ENCODE measurements at regions not wholly inside any gene's neighbourhood (a gene's known extent, or its start where the extent isn't known, plus 50 kb on each side); places are given as distances from the start of the nearest gene placed in this dataset.

DNA sequence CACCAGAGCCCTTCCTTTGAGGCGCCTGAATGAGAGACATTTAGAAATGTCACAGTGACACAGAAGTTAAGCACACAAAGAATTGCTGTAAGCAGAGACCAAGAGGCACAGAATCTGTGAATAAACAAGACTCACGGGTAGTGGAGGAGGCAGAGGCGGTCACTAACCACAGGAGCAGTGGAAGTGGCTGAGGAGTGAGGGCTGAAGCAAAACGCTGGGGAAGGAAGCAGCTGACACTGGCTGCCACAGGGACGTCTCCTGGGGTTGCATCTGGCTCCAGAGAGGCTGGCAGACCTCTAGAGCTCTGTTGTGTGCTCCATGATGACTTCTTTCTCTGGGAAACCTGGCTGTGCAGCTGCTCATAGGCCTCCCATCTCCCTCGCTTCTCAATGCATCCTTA, 65.0 kb upstream of the SLC2A12 start:
- DNase-seq (ENCODE audit: low spot score): no peak
- Mint-ChIP-seq H3K4me3 (no peak overlapping the region), H3K27ac (no peak overlapping the region), H3K36me3 (no peaks in the 10 kb centered on the region), H3K9me3 (peaks cover 10% of the 10 kb centered on the region), H3K4me1 (no peaks in the 10 kb centered on the region), H3K27me3 (ENCODE audit: low read depth) (peaks cover 9% of the 10 kb centered on the region; the same call in 1 of the 2 replicates)
- TF ChIP-seq GABPB1 (CRISPR knock-in tag; IDR thresholded peaks at IDR 0.05) (no peak), FOXP1 (CRISPR knock-in tag; IDR thresholded peaks at IDR 0.05; ENCODE audit: borderline replicate concordance) (no peak), JAZF1 (CRISPR knock-in tag; IDR thresholded peaks at IDR 0.05) (no peak), ETV6 (CRISPR knock-in tag; IDR thresholded peaks at IDR 0.05) (no peak), ZNF396 (CRISPR knock-in tag; IDR thresholded peaks at IDR 0.05; ENCODE audit: borderline replicate concordance) (no peak), NR1H2 (CRISPR knock-in tag; IDR thresholded peaks at IDR 0.05) (no peak), GTF2I (CRISPR knock-in tag; conservative IDR thresholded peaks at IDR 0.05) (no peak), NFYB (CRISPR knock-in tag; conservative IDR thresholded peaks at IDR 0.05; ENCODE audit: low read depth) (no peak), ESRRA (CRISPR knock-in tag; IDR thresholded peaks at IDR 0.05; ENCODE audit: borderline replicate concordance) (no peak), NR3C1 (CRISPR knock-in tag; conservative IDR thresholded peaks at IDR 0.05; ENCODE audit: low read depth) (no peak)
- TF ChIP-seq, protein P1, sequence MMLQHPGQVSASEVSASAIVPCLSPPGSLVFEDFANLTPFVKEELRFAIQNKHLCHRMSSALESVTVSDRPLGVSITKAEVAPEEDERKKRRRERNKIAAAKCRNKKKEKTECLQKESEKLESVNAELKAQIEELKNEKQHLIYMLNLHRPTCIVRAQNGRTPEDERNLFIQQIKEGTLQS (CRISPR knock-in tag; conservative IDR thresholded peaks at IDR 0.05): no peak
- TF ChIP-seq, protein P2, sequence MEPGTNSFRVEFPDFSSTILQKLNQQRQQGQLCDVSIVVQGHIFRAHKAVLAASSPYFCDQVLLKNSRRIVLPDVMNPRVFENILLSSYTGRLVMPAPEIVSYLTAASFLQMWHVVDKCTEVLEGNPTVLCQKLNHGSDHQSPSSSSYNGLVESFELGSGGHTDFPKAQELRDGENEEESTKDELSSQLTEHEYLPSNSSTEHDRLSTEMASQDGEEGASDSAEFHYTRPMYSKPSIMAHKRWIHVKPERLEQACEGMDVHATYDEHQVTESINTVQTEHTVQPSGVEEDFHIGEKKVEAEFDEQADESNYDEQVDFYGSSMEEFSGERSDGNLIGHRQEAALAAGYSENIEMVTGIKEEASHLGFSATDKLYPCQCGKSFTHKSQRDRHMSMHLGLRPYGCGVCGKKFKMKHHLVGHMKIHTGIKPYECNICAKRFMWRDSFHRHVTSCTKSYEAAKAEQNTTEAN (CRISPR knock-in tag; IDR thresholded peaks at IDR 0.05): no peak
- TF ChIP-seq, protein P3, sequence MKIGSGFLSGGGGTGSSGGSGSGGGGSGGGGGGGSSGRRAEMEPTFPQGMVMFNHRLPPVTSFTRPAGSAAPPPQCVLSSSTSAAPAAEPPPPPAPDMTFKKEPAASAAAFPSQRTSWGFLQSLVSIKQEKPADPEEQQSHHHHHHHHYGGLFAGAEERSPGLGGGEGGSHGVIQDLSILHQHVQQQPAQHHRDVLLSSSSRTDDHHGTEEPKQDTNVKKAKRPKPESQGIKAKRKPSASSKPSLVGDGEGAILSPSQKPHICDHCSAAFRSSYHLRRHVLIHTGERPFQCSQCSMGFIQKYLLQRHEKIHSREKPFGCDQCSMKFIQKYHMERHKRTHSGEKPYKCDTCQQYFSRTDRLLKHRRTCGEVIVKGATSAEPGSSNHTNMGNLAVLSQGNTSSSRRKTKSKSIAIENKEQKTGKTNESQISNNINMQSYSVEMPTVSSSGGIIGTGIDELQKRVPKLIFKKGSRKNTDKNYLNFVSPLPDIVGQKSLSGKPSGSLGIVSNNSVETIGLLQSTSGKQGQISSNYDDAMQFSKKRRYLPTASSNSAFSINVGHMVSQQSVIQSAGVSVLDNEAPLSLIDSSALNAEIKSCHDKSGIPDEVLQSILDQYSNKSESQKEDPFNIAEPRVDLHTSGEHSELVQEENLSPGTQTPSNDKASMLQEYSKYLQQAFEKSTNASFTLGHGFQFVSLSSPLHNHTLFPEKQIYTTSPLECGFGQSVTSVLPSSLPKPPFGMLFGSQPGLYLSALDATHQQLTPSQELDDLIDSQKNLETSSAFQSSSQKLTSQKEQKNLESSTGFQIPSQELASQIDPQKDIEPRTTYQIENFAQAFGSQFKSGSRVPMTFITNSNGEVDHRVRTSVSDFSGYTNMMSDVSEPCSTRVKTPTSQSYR (CRISPR knock-in tag; IDR thresholded peaks at IDR 0.05): no peak
- CTCF ChIA-PET: interaction anchor here (1.6 kb wide), 1 partner anchor 20 kb away, joined by 5 read pairs; no protein-coding TSS in a partner anchor
- ATAC-seq: no peak
- POLR2A ChIA-PET: no interaction called here

DNA sequence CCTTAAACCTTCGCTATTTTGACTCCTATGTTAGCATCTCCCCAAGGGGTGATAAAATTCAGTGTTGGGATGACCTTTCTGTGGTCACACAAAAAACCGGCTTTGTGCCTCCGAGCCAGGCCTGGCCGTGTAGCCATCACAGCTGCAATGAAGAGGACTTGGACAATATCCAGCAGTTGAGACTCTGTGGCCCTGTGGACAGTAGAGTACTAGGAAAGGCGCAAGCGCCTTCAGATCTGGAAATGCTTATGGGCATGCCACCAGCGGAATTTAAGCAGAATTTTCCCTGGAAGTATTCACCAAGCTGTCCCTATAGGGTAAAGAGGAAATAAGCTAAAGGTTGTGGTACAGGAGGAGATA, 63.3 kb upstream of the SLC2A12 start:
- Mint-ChIP-seq H3K4me3 (no peak overlapping the region), H3K36me3 (no peaks in the 10 kb centered on the region), H3K4me1 (no peaks in the 10 kb centered on the region), H3K27me3 (ENCODE audit: low read depth) (peaks cover 9% of the 10 kb centered on the region; the same call in 1 of the 2 replicates), H3K27ac (no peak overlapping the region), H3K9me3 (peaks cover 15% of the 10 kb centered on the region)
- POLR2A ChIA-PET: no interaction called here
- CTCF ChIA-PET: interaction anchor here (2.1 kb wide), 1 partner anchor 8 kb away, joined by 8 read pairs; no protein-coding TSS in a partner anchor
- DNase-seq (ENCODE audit: low spot score) (no peak), ATAC-seq (no peak)
- TF ChIP-seq, protein P4, sequence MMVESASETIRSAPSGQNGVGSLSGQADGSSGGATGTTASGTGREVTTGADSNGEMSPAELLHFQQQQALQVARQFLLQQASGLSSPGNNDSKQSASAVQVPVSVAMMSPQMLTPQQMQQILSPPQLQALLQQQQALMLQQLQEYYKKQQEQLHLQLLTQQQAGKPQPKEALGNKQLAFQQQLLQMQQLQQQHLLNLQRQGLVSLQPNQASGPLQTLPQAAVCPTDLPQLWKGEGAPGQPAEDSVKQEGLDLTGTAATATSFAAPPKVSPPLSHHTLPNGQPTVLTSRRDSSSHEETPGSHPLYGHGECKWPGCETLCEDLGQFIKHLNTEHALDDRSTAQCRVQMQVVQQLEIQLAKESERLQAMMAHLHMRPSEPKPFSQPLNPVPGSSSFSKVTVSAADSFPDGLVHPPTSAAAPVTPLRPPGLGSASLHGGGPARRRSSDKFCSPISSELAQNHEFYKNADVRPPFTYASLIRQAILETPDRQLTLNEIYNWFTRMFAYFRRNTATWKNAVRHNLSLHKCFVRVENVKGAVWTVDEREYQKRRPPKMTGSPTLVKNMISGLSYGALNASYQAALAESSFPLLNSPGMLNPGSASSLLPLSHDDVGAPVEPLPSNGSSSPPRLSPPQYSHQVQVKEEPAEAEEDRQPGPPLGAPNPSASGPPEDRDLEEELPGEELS (CRISPR knock-in tag; IDR thresholded peaks at IDR 0.05): no peak
- TF ChIP-seq SOX15 (CRISPR knock-in tag; IDR thresholded peaks at IDR 0.05) (no peak), ZNF396 (CRISPR knock-in tag; IDR thresholded peaks at IDR 0.05; ENCODE audit: borderline replicate concordance) (no peak), KAT7 (CRISPR knock-in tag; IDR thresholded peaks at IDR 0.05; ENCODE audit: borderline replicate concordance) (no peak), CREB1 (CRISPR knock-in tag; IDR thresholded peaks at IDR 0.05) (no peak), IRF2 (CRISPR knock-in tag; IDR thresholded peaks at IDR 0.05; ENCODE audit: borderline replicate concordance, low read depth) (no peak), ZNF138 (CRISPR knock-in tag; conservative IDR thresholded peaks at IDR 0.05) (no peak)
- TF ChIP-seq, protein P5, sequence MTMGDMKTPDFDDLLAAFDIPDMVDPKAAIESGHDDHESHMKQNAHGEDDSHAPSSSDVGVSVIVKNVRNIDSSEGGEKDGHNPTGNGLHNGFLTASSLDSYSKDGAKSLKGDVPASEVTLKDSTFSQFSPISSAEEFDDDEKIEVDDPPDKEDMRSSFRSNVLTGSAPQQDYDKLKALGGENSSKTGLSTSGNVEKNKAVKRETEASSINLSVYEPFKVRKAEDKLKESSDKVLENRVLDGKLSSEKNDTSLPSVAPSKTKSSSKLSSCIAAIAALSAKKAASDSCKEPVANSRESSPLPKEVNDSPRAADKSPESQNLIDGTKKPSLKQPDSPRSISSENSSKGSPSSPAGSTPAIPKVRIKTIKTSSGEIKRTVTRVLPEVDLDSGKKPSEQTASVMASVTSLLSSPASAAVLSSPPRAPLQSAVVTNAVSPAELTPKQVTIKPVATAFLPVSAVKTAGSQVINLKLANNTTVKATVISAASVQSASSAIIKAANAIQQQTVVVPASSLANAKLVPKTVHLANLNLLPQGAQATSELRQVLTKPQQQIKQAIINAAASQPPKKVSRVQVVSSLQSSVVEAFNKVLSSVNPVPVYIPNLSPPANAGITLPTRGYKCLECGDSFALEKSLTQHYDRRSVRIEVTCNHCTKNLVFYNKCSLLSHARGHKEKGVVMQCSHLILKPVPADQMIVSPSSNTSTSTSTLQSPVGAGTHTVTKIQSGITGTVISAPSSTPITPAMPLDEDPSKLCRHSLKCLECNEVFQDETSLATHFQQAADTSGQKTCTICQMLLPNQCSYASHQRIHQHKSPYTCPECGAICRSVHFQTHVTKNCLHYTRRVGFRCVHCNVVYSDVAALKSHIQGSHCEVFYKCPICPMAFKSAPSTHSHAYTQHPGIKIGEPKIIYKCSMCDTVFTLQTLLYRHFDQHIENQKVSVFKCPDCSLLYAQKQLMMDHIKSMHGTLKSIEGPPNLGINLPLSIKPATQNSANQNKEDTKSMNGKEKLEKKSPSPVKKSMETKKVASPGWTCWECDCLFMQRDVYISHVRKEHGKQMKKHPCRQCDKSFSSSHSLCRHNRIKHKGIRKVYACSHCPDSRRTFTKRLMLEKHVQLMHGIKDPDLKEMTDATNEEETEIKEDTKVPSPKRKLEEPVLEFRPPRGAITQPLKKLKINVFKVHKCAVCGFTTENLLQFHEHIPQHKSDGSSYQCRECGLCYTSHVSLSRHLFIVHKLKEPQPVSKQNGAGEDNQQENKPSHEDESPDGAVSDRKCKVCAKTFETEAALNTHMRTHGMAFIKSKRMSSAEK (CRISPR knock-in tag; IDR thresholded peaks at IDR 0.05; ENCODE audit: borderline replicate concordance): no peak
- TF ChIP-seq, protein P6, sequence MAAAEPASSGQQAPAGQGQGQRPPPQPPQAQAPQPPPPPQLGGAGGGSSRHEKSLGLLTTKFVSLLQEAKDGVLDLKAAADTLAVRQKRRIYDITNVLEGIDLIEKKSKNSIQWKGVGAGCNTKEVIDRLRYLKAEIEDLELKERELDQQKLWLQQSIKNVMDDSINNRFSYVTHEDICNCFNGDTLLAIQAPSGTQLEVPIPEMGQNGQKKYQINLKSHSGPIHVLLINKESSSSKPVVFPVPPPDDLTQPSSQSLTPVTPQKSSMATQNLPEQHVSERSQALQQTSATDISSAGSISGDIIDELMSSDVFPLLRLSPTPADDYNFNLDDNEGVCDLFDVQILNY (CRISPR knock-in tag; IDR thresholded peaks at IDR 0.05): no peak

All from WTC11 (cell line).